CD4-positive, alpha-beta memory T cell (primary cell): ENCODE measurements at regions not wholly inside any gene's neighbourhood (a gene's known extent, or its start where the extent isn't known, plus 50 kb on each side); places are given as distances from the start of the nearest gene placed in this dataset.
"Not testable (repeated sequence)": the region's sequence is repeated elsewhere in the genome, so short reads cannot be mapped to it uniquely, and the experiment has no call there.

ENCODE experiments used
- CTCF ChIA-PET: fragments of 350-600 bp; sonication (Branson Sonifier 250); formaldehyde crosslinking; loops from one replicate; lab custom pipeline; 2021; ENCODE audit warnings: inconsistent platforms; ENCODE audit not compliant: partially characterized antibody; lab: Charles Lee
- POLR2A ChIA-PET: fragments of 350-600 bp; sonication (Branson Sonifier 250); formaldehyde crosslinking; loops from one replicate; lab custom pipeline; 2021; ENCODE audit not compliant: partially characterized antibody; lab: Charles Lee
- DNase-seq, 5 donors: peaks; one replicate each; pipeline versions ENCODE4 v3.0.0 to v3.0.0-alpha.2; 2020 to 2022; ENCODE audit warnings: mixed read lengths in 1 of 5
- H3K27ac ChIP-seq: one replicate; pipeline ENCODE4 v1.7.0; 2013; ENCODE audit warnings: low read depth, low read length
- H3K27me3 ChIP-seq: 2 replicates; pipeline ENCODE4 v1.7.0; 2013; ENCODE audit warnings: mild to moderate bottlenecking, low read length, moderate library complexity; ENCODE audit not compliant: insufficient read depth
- H3K36me3 ChIP-seq: 2 replicates; pipeline ENCODE4 v1.7.0; 2013; ENCODE audit warnings: mild to moderate bottlenecking, low read length, moderate library complexity; ENCODE audit not compliant: insufficient read depth
- H3K4me1 ChIP-seq: 2 replicates; pipeline ENCODE4 v1.7.0; 2013; ENCODE audit warnings: mild to moderate bottlenecking, low read length, moderate library complexity; ENCODE audit not compliant: insufficient read depth
- H3K4me3 ChIP-seq, 2 donors: one replicate each; pipeline ENCODE4 v1.7.0; 2013; ENCODE audit warnings: low read length in 2 of 2, mild to moderate bottlenecking in 1 of 2
- H3K9me3 ChIP-seq, 2 donors: one replicate each; pipeline ENCODE4 v1.7.0; 2013; ENCODE audit warnings: low read length in 2 of 2, control low read depth in 1 of 2; ENCODE audit not compliant: control insufficient read depth in 1 of 2
- H3K27ac Mint-ChIP-seq, 7 donors: one replicate each; pipeline ENCODE4 v1.8.0; 2020 to 2021; ENCODE audit warnings: mixed read lengths in 7 of 7, mild to moderate bottlenecking in 6 of 7, inconsistent platforms in 3 of 7, moderate library complexity in 3 of 7
- H3K27me3 Mint-ChIP-seq, 2 donors: one replicate each; pipeline ENCODE4 v1.8.0; 2020 to 2021; ENCODE audit warnings: mixed read lengths in 2 of 2
- H3K36me3 Mint-ChIP-seq, 2 donors: one replicate each; pipeline ENCODE4 v1.8.0; 2020 to 2021; ENCODE audit warnings: mixed read lengths in 2 of 2, inconsistent platforms in 1 of 2, mild to moderate bottlenecking in 1 of 2
- H3K4me1 Mint-ChIP-seq, 4 donors: one replicate each; pipeline ENCODE4 v1.8.0; 2020 to 2021; ENCODE audit warnings: mixed read lengths in 4 of 4, mild to moderate bottlenecking in 1 of 4
- H3K4me3 Mint-ChIP-seq, 8 donors: one replicate each; pipeline ENCODE4 v1.8.0; 2020 to 2021; ENCODE audit warnings: mixed read lengths in 8 of 8, mild to moderate bottlenecking in 7 of 8, moderate library complexity in 6 of 8, inconsistent platforms in 3 of 8
- H3K9me3 Mint-ChIP-seq, 8 donors: one replicate each; pipeline ENCODE4 v1.8.0; 2020 to 2021; ENCODE audit warnings: mixed read lengths in 8 of 8, mild to moderate bottlenecking in 5 of 8, inconsistent platforms in 3 of 8, moderate library complexity in 1 of 8
- intact Hi-C: fragments of 100-400 bp; cut with micrococcal nuclease; formaldehyde crosslinking; loops from one replicate; pipeline ENCODE4 v1.15.1; 2023

DNA sequence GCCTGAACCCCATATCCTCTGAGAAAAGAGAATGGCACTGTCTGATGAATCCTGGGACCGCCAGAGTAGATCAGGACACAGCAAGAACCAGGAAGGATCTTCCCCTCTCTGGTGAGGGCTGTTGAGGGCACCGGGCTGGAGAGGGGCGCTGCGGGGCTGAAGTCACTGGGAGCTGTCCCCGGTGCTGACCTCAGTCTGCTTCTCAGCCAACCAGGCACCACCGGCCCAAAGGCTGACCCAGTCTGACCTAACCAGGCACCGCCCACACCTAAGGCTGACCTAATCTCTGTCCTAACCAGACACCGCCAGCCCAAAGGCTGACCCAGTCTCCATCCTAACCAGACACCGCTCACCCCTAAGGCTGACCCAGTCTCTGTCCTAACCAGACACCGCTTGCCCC, 82.8 kb downstream of the CPZ start:
- CTCF ChIA-PET, result no interaction called here
- no peaks in the 10 kb centered on the region for H3K9me3 ChIP-seq

GRCh38 chr4:8674311-8674885, 81.8 kb downstream of the CPZ start:
- no peaks in the 10 kb centered on the region for H3K9me3 ChIP-seq
- H3K4me1 ChIP-seq, result no peaks in the 10 kb centered on the region
- intact Hi-C loops, result no loop called here
- Mint-ChIP-seq H3K4me3 (no peak overlapping the region), H3K36me3 (no peaks in the 10 kb centered on the region), H3K27ac (no peak overlapping the region), H3K9me3 (peaks cover 0 to 5% (median 0%) of the 10 kb centered on the region in 8 donors), H3K27me3 (peaks cover 0 to 4% of the 10 kb centered on the region in 2 donors), H3K4me1 (no peaks in the 10 kb centered on the region)
- no peaks in the 10 kb centered on the region for H3K27me3 ChIP-seq
- ChIA-PET POLR2A (no interaction called here), CTCF (interaction anchor here (1.1 kb wide), 1 partner anchor 101 kb away, joined by 4 read pairs; no protein-coding TSS in a partner anchor)
- no peak overlapping the region for H3K27ac ChIP-seq
- no peaks in the 10 kb centered on the region for H3K36me3 ChIP-seq
- H3K4me3 ChIP-seq, result no peak overlapping the region
- DNase-seq, result no peak

More for the DNA sequence above, 82.8 kb downstream of the CPZ start:
- no peak for DNase-seq
- no peaks in the 10 kb centered on the region for H3K27me3 ChIP-seq
- Mint-ChIP-seq H3K4me3 (no peak overlapping the region), H3K4me1 (no peaks in the 10 kb centered on the region), H3K27me3 (peaks cover 0 to 7% of the 10 kb centered on the region in 2 donors), H3K9me3 (peaks cover 0 to 5% (median 0%) of the 10 kb centered on the region in 8 donors), H3K27ac (no peak overlapping the region), H3K36me3 (no peaks in the 10 kb centered on the region)
- no peaks in the 10 kb centered on the region for H3K36me3 ChIP-seq
- POLR2A ChIA-PET, result no interaction called here
- H3K4me1 ChIP-seq, result no peaks in the 10 kb centered on the region
- no peak overlapping the region for H3K4me3 ChIP-seq
- H3K27ac ChIP-seq, result no peak overlapping the region
- intact Hi-C loops, result no loop called here

- H3K27ac Mint-ChIP-seq, H3K9me3 ChIP-seq, intact Hi-C loops, H3K36me3 Mint-ChIP-seq, H3K27me3 ChIP-seq, H3K36me3 ChIP-seq, CTCF ChIA-PET, POLR2A ChIA-PET, H3K4me1 ChIP-seq, H3K27ac ChIP-seq, H3K4me3 ChIP-seq, H3K4me1 Mint-ChIP-seq, H3K4me3 Mint-ChIP-seq, H3K9me3 Mint-ChIP-seq, DNase-seq, H3K27me3 Mint-ChIP-seq: not testable (repeated sequence)
Measured at GRCh38 chr4:8673106-8673505, 80.5 kb downstream of the CPZ start.

- H3K36me3 Mint-ChIP-seq, result no peaks in the 10 kb centered on the region
- ChIA-PET CTCF (no interaction called here), POLR2A (no interaction called here)
- H3K4me1 Mint-ChIP-seq, result no peaks in the 10 kb centered on the region
- peaks cover 0 to 4% of the 10 kb centered on the region in 2 donors for H3K27me3 Mint-ChIP-seq
- H3K27me3 ChIP-seq, result no peaks in the 10 kb centered on the region
- H3K4me3 ChIP-seq, result no peak overlapping the region
- no peak overlapping the region for H3K4me3 Mint-ChIP-seq
- intact Hi-C loops, result no loop called here
- no peaks in the 10 kb centered on the region for H3K9me3 ChIP-seq
- H3K9me3 Mint-ChIP-seq, result peaks cover 0 to 5% (median 0%) of the 10 kb centered on the region in 8 donors
- H3K27ac ChIP-seq, result no peak overlapping the region
- H3K36me3 ChIP-seq, result no peaks in the 10 kb centered on the region
- H3K4me1 ChIP-seq, result no peaks in the 10 kb centered on the region
- H3K27ac Mint-ChIP-seq, result no peak overlapping the region
- no peak for DNase-seq
Measured at GRCh38 chr4:8672486-8672885, 79.9 kb downstream of the CPZ start.

DNA sequence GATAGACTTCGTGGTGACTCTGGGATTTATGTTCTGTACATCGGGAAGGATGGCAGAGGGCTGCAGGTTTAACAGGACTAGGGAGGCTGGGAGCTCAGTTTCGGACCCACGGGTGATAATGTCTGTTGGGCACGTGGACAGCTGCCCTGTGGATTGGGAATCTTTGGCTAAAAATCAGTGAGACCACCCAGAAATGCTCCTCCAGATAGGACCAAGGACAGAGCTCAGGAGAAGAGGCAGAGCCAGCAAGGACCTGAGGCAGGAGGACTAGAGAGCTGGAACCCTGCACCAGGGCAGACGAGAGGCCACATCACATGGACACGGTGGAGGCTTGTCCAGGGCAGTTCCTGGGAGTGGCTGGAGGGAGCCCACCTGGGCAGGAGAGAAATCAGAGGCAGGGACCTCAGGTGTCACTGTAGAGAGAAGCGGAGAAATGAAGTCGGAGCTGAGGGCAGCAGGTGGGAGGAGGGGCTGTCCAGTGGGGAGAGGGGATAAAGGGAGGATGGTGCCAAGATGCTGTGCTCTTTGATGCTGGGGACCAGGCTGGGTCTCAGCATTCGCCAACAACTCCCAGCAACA, 79.2 kb downstream of the CPZ start:
- H3K9me3 Mint-ChIP-seq, result peaks cover 0 to 5% (median 0%) of the 10 kb centered on the region in 8 donors
- CTCF ChIA-PET, result no interaction called here
- H3K27ac ChIP-seq, result no peak overlapping the region
- no peaks in the 10 kb centered on the region for H3K27me3 ChIP-seq
- no peak overlapping the region for H3K4me3 Mint-ChIP-seq
- no peaks in the 10 kb centered on the region for H3K36me3 Mint-ChIP-seq
- no peaks in the 10 kb centered on the region for H3K4me1 Mint-ChIP-seq
- no peaks in the 10 kb centered on the region for H3K36me3 ChIP-seq
- no peaks in the 10 kb centered on the region for H3K4me1 ChIP-seq
- no peak overlapping the region for H3K4me3 ChIP-seq
- no peaks in the 10 kb centered on the region for H3K9me3 ChIP-seq
- no peak overlapping the region for H3K27ac Mint-ChIP-seq
- POLR2A ChIA-PET, result no interaction called here
- H3K27me3 Mint-ChIP-seq, result peaks cover 0 to 4% of the 10 kb centered on the region in 2 donors
- DNase-seq, result no peak
- intact Hi-C loops, result no loop called here
